Neural cell (in vitro differentiated cells): ENCODE measurements at regions not wholly inside any gene's neighbourhood (a gene's known extent, or its start where the extent isn't known, plus 50 kb on each side); places are given as distances from the start of the nearest gene placed in this dataset.

Source experiments
- H2AFZ ChIP-seq: fragments of 200-600, 300-800 bp; sonication (generic), shearing (Covaris generic); 2 replicates; pipeline ENCODE4 v1.6.0; 2014; ENCODE audit warnings: low read depth, mild to moderate bottlenecking, antibody characterized with exemption, low read length, moderate library complexity
- H3F3A ChIP-seq: fragments of 200-600 bp; shearing (Covaris generic); 2 replicates; pipeline ENCODE4 v1.6.1; 2016; ENCODE audit warnings: mild to moderate bottlenecking, moderate library complexity, mixed read lengths, antibody characterized with exemption, low read length; ENCODE audit not compliant: insufficient read depth, poor library complexity, severe bottlenecking
- H3K27ac ChIP-seq: fragments of 200-600, 300-800 bp; sonication (generic), shearing (Covaris generic); 2 replicates; pipeline ENCODE4 v1.5.1; 2014; ENCODE audit warnings: mild to moderate bottlenecking, low read length, moderate library complexity
- H3K27me3 ChIP-seq: fragments of 300-800, 200-600 bp; sonication (generic), shearing (Covaris generic); 2 replicates; pipeline ENCODE4 v1.6.0; 2014; ENCODE audit warnings: mild to moderate bottlenecking, low read depth, low read length, moderate library complexity; ENCODE audit not compliant: insufficient read depth
- H3K36me3 ChIP-seq: fragments of 300-800, 200-600 bp; sonication (generic), shearing (Covaris generic); 2 replicates; pipeline ENCODE4 v1.5.1; 2014; ENCODE audit warnings: mild to moderate bottlenecking, antibody characterized with exemption, low read length, moderate library complexity; ENCODE audit not compliant: insufficient read depth
- H3K4me2 ChIP-seq: fragments of 300-800, 200-600 bp; sonication (generic), shearing (Covaris generic); 2 replicates; pipeline ENCODE4 v1.6.0; 2014; ENCODE audit warnings: mild to moderate bottlenecking, low read length
- H3K4me3 ChIP-seq: fragments of 300-800, 200-600 bp; sonication (generic), shearing (Covaris generic); 2 replicates; pipeline ENCODE4 v1.5.1; 2014; ENCODE audit warnings: mild to moderate bottlenecking, low read length, moderate library complexity
- H3K79me2 ChIP-seq: fragments of 200-600 bp; shearing (Covaris generic); replicated peaks from 2 replicates; pipeline ENCODE4 v1.6.0; 2014; ENCODE audit warnings: mild to moderate bottlenecking, low read length, moderate library complexity; ENCODE audit not compliant: insufficient read depth
- H3K9ac ChIP-seq: fragments of 300-800, 200-600 bp; sonication (generic), shearing (Covaris generic); 2 replicates; pipeline ENCODE4 v1.6.1; 2016; ENCODE audit warnings: mild to moderate bottlenecking, low read length, mixed read lengths
- H3K9me2 ChIP-seq: fragments of 200-600 bp; shearing (Covaris generic); 2 replicates; pipeline ENCODE4 v1.6.1; 2016; ENCODE audit warnings: mild to moderate bottlenecking, low read length, mixed read lengths; ENCODE audit not compliant: insufficient read depth
- H3K9me3 ChIP-seq: fragments of 200-600, 300-800 bp; sonication (generic), shearing (Covaris generic); 2 replicates; pipeline ENCODE4 v1.6.1; 2016; ENCODE audit warnings: mild to moderate bottlenecking, mixed run types, low read length, moderate library complexity, mixed read lengths
- H4K20me1 ChIP-seq: fragments of 200-600 bp; shearing (Covaris generic); 2 replicates; pipeline ENCODE4 v1.6.1; 2016; ENCODE audit warnings: mild to moderate bottlenecking, mixed run types; ENCODE audit not compliant: insufficient read depth
- EP300 ChIP-seq: fragments of 450-650 bp; conservative IDR thresholded peaks from 2 replicates; pipeline ENCODE4 v1.6.1; 2014; ENCODE audit warnings: antibody characterized with exemption, mild to moderate bottlenecking, moderate library complexity; ENCODE audit not compliant: poor library complexity, severe bottlenecking
- EZH2 ChIP-seq: fragments of 200-600, 300-800 bp; shearing (Covaris generic), sonication (generic); IDR thresholded peaks from 2 replicates; pipeline ENCODE4 v1.6.1; 2014; ENCODE audit warnings: antibody characterized with exemption, low read length, borderline replicate concordance, mild to moderate bottlenecking; ENCODE audit not compliant: insufficient read depth, poor library complexity, severe bottlenecking
- MXI1 ChIP-seq: fragments of 450-650 bp; conservative IDR thresholded peaks from 2 replicates; pipeline ENCODE4 v1.6.1; 2014; ENCODE audit warnings: antibody characterized with exemption, mild to moderate bottlenecking; ENCODE audit not compliant: poor library complexity, severe bottlenecking
- POLR2AphosphoS5 ChIP-seq: IDR thresholded peaks from 2 replicates; pipeline ENCODE4 v1.6.1; 2012
- RAD21 ChIP-seq: fragments of 450-650 bp; conservative IDR thresholded peaks from 2 replicates; pipeline ENCODE4 v1.6.1; 2014; ENCODE audit warnings: antibody characterized with exemption, mild to moderate bottlenecking, moderate library complexity
- REST ChIP-seq: IDR thresholded peaks from 2 replicates; pipeline ENCODE4 v1.6.1; 2012; ENCODE audit warnings: borderline replicate concordance
- SMC3 ChIP-seq: fragments of 450-650 bp; conservative IDR thresholded peaks from 2 replicates; pipeline ENCODE4 v1.6.1; 2014; ENCODE audit warnings: antibody characterized with exemption, mild to moderate bottlenecking, moderate library complexity; ENCODE audit not compliant: poor library complexity
- TAF1 ChIP-seq: IDR thresholded peaks from 2 replicates; pipeline ENCODE4 v1.6.1; 2012; ENCODE audit warnings: low read depth
- TF ChIP-seq, protein P1 (sequence below): fragments of 450-650 bp; IDR thresholded peaks from 2 replicates; pipeline ENCODE4 v1.5.1; 2014; ENCODE audit warnings: antibody characterized with exemption, mild to moderate bottlenecking, moderate library complexity; ENCODE audit not compliant: poor library complexity, severe bottlenecking

- H3K4me3 ChIP-seq, result no peak overlapping the region
- H3F3A ChIP-seq, result no peaks in the 10 kb centered on the region
- H3K9me3 ChIP-seq, result no peaks in the 10 kb centered on the region
- no peak overlapping the region for H3K4me2 ChIP-seq
- no peak overlapping the region for H3K9ac ChIP-seq
- H3K9me2 ChIP-seq, result no peaks in the 10 kb centered on the region
- H3K79me2 ChIP-seq, result no peaks in the 10 kb centered on the region
- TF ChIP-seq REST, result no peak
- no peak for TF ChIP-seq MXI1
- TF ChIP-seq POLR2AphosphoS5, result no peak
- TF ChIP-seq EZH2, result no peak
- no peak for TF ChIP-seq TAF1
- TF ChIP-seq, protein P1, sequence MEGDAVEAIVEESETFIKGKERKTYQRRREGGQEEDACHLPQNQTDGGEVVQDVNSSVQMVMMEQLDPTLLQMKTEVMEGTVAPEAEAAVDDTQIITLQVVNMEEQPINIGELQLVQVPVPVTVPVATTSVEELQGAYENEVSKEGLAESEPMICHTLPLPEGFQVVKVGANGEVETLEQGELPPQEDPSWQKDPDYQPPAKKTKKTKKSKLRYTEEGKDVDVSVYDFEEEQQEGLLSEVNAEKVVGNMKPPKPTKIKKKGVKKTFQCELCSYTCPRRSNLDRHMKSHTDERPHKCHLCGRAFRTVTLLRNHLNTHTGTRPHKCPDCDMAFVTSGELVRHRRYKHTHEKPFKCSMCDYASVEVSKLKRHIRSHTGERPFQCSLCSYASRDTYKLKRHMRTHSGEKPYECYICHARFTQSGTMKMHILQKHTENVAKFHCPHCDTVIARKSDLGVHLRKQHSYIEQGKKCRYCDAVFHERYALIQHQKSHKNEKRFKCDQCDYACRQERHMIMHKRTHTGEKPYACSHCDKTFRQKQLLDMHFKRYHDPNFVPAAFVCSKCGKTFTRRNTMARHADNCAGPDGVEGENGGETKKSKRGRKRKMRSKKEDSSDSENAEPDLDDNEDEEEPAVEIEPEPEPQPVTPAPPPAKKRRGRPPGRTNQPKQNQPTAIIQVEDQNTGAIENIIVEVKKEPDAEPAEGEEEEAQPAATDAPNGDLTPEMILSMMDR, result no peak
- no peak for TF ChIP-seq EP300
- TF ChIP-seq SMC3, result no peak
- TF ChIP-seq RAD21, result no peak
- H3K27me3 ChIP-seq, result no peaks in the 10 kb centered on the region
- no peak overlapping the region for H2AFZ ChIP-seq
- no peaks in the 10 kb centered on the region for H4K20me1 ChIP-seq
- no peak overlapping the region for H3K27ac ChIP-seq
- H3K36me3 ChIP-seq, result no peaks in the 10 kb centered on the region
Measured at GRCh38 chr6:19905584-19905983, 68.4 kb downstream of the ID4 start.

DNA sequence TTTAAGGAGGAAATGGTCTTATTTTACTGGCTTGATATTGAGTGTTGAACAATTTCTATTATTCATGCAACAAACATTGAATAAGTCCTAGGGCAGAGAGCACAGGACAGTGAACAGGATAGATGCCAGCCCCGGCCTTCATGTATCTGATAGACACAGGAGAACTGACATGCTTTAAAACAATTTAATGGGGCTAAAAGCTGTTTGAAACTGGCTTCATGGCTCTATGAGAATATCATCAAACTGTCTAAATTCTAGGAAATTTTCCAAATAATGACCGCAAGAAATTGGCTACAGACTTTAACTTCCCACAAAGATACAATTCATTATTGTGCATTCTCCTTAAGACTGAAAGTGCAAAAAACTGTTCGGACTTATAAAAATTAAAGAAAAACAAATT, 69.0 kb downstream of the ID4 start:
- no peaks in the 10 kb centered on the region for H3K27me3 ChIP-seq
- no peak overlapping the region for H3K4me3 ChIP-seq
- H3K27ac ChIP-seq, result no peak overlapping the region
- no peak overlapping the region for H2AFZ ChIP-seq
- H3K4me2 ChIP-seq, result no peak overlapping the region
- no peak for TF ChIP-seq POLR2AphosphoS5
- TF ChIP-seq EZH2, result no peak
- no peak for TF ChIP-seq MXI1
- no peak for TF ChIP-seq TAF1
- TF ChIP-seq SMC3, result no peak
- no peak for TF ChIP-seq RAD21
- TF ChIP-seq EP300, result no peak
- TF ChIP-seq, protein P1, result no peak
- no peak for TF ChIP-seq REST
- no peaks in the 10 kb centered on the region for H3K36me3 ChIP-seq
- H3K9me3 ChIP-seq, result no peaks in the 10 kb centered on the region
- H4K20me1 ChIP-seq, result no peaks in the 10 kb centered on the region
- no peaks in the 10 kb centered on the region for H3K9me2 ChIP-seq
- H3F3A ChIP-seq, result no peaks in the 10 kb centered on the region
- H3K9ac ChIP-seq, result no peak overlapping the region
- H3K79me2 ChIP-seq, result no peaks in the 10 kb centered on the region
